ENCODE measurements at regions not wholly inside any gene's neighbourhood (a gene's known extent, or its start where the extent isn't known, plus 50 kb on each side); places are given as distances from the start of the nearest gene placed in this dataset.

DNA sequence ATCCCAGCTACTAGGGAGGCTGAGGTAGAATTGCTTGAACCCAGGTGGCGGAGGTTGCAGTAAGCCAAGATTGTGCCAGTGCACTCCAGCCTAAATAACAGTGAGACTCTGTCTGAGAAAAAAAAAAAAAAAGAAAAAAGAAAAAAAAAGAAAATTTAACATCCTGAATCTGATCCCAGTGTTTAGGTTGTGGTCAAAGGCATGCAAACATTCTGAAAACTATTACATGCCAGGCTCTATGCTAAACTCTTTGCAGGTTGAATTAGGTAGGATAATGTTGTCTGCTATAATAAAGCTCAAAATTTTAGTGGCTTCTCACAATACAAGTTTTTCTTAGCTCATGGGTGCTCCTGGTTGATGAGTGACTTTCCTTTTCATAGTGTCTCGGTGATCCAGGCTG, 367.4 kb downstream of the PSAT1 start:
- no peaks in the 10 kb centered on the region for H4K20me1 ChIP-seq (ENCODE audit: insufficient read depth, low read length, poor library complexity, severe bottlenecking)
- H2AFZ ChIP-seq (ENCODE audit: low read length), result no peak overlapping the region
- H3K9me3 ChIP-seq (ENCODE audit: insufficient read depth, low read depth, low read length), result no peaks in the 10 kb centered on the region
- TF ChIP-seq EZH2phosphoT487 (IDR thresholded peaks at IDR 0.05; ENCODE audit: borderline replicate concordance), result no peak
- TF ChIP-seq, protein P1, sequence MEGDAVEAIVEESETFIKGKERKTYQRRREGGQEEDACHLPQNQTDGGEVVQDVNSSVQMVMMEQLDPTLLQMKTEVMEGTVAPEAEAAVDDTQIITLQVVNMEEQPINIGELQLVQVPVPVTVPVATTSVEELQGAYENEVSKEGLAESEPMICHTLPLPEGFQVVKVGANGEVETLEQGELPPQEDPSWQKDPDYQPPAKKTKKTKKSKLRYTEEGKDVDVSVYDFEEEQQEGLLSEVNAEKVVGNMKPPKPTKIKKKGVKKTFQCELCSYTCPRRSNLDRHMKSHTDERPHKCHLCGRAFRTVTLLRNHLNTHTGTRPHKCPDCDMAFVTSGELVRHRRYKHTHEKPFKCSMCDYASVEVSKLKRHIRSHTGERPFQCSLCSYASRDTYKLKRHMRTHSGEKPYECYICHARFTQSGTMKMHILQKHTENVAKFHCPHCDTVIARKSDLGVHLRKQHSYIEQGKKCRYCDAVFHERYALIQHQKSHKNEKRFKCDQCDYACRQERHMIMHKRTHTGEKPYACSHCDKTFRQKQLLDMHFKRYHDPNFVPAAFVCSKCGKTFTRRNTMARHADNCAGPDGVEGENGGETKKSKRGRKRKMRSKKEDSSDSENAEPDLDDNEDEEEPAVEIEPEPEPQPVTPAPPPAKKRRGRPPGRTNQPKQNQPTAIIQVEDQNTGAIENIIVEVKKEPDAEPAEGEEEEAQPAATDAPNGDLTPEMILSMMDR (conservative IDR thresholded peaks at IDR 0.05; ENCODE audit: low read length), result no peak
- H3F3A ChIP-seq (ENCODE audit: low read depth), result no peaks in the 10 kb centered on the region
- H3K27me3 ChIP-seq (ENCODE audit: insufficient read depth, low read length, poor library complexity, severe bottlenecking), result no peaks in the 10 kb centered on the region
- no peak overlapping the region for H3K9ac ChIP-seq (ENCODE audit: low read depth, low read length, poor library complexity, severe bottlenecking)
- no peak overlapping the region for H3K4me2 ChIP-seq (ENCODE audit: low read depth, low read length, poor library complexity, severe bottlenecking)
- H3K9me2 ChIP-seq (replicated peaks; ENCODE audit: low read depth, low read length), result no peaks in the 10 kb centered on the region
- H3K4me1 ChIP-seq (ENCODE audit: insufficient read depth, low read length, poor library complexity, severe bottlenecking), result no peaks in the 10 kb centered on the region
- H3K36me3 ChIP-seq (ENCODE audit: insufficient read depth, low read length), result no peaks in the 10 kb centered on the region
- H3K4me3 ChIP-seq (ENCODE audit: low read length, poor library complexity, severe bottlenecking), result no peak overlapping the region
- no peaks in the 10 kb centered on the region for H3K79me2 ChIP-seq (ENCODE audit: insufficient read depth, low read length)

- Histone ChIP-seq H2AFZ (ENCODE audit: low read length) (no peak overlapping the region), H3K36me3 (ENCODE audit: insufficient read depth, low read length) (no peaks in the 10 kb centered on the region), H3K9me3 (ENCODE audit: insufficient read depth, low read depth, low read length) (no peaks in the 10 kb centered on the region), H3K4me3 (ENCODE audit: low read length, poor library complexity, severe bottlenecking) (no peak overlapping the region), H3K27me3 (ENCODE audit: insufficient read depth, low read length, poor library complexity, severe bottlenecking) (no peaks in the 10 kb centered on the region), H3K9me2 (replicated peaks; ENCODE audit: low read depth, low read length) (no peaks in the 10 kb centered on the region), H3K9ac (ENCODE audit: low read depth, low read length, poor library complexity, severe bottlenecking) (no peak overlapping the region), H4K20me1 (ENCODE audit: insufficient read depth, low read length, poor library complexity, severe bottlenecking) (no peaks in the 10 kb centered on the region), H3K79me2 (ENCODE audit: insufficient read depth, low read length) (no peaks in the 10 kb centered on the region), H3K4me2 (ENCODE audit: low read depth, low read length, poor library complexity, severe bottlenecking) (no peak overlapping the region), H3K4me1 (ENCODE audit: insufficient read depth, low read length, poor library complexity, severe bottlenecking) (no peaks in the 10 kb centered on the region), H3F3A (ENCODE audit: low read depth) (no peaks in the 10 kb centered on the region)
- TF ChIP-seq EZH2phosphoT487 (IDR thresholded peaks at IDR 0.05; ENCODE audit: borderline replicate concordance), result no peak
- TF ChIP-seq, protein P1 (conservative IDR thresholded peaks at IDR 0.05; ENCODE audit: low read length), result no peak
Measured at GRCh38 chr9:78666818-78667414, 370.0 kb downstream of the PSAT1 start.

DNA sequence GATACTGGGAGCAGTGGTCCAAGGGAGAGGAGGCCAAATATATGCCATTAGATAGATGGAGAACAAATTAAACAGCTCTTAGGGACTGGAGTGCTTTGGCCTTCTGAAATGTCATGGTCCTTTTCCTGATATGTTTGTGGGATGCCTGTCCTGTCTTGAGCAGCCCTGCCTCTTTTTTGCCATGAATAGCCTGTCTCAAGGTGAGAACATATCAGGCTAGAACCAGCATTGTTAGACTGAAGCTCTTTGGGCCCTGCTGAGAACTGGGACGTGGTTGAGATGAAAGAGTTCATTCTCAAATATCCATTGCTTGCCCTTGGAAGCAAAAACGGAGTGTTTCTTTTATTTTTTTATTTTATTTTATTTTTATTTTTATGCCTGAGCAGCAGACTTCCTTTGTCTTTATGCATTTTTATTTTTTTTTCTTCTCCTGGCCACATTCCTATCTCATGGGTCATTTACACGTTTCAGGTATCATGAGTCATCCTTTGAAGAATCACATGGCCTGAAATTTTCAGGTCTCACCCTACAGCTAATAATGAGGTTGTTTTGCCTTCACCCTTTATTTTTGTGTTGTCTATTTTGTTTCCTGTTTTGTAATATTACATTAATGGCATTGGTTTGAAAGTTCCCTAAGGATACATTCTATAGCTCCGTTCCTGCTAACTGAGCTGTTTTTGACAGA, 371.4 kb downstream of the PSAT1 start:
- Histone ChIP-seq H3K79me2 (ENCODE audit: insufficient read depth, low read length) (no peaks in the 10 kb centered on the region), H3K4me3 (ENCODE audit: low read length, poor library complexity, severe bottlenecking) (no peak overlapping the region), H4K20me1 (ENCODE audit: insufficient read depth, low read length, poor library complexity, severe bottlenecking) (no peaks in the 10 kb centered on the region), H3K9me3 (ENCODE audit: insufficient read depth, low read depth, low read length) (no peaks in the 10 kb centered on the region), H3K9me2 (replicated peaks; ENCODE audit: low read depth, low read length) (no peaks in the 10 kb centered on the region), H3K9ac (ENCODE audit: low read depth, low read length, poor library complexity, severe bottlenecking) (no peak overlapping the region), H3K4me2 (ENCODE audit: low read depth, low read length, poor library complexity, severe bottlenecking) (no peak overlapping the region), H3K4me1 (ENCODE audit: insufficient read depth, low read length, poor library complexity, severe bottlenecking) (no peaks in the 10 kb centered on the region), H3F3A (ENCODE audit: low read depth) (no peaks in the 10 kb centered on the region), H3K36me3 (ENCODE audit: insufficient read depth, low read length) (no peaks in the 10 kb centered on the region), H3K27me3 (ENCODE audit: insufficient read depth, low read length, poor library complexity, severe bottlenecking) (no peaks in the 10 kb centered on the region), H2AFZ (ENCODE audit: low read length) (no peak overlapping the region)
- no peak for TF ChIP-seq EZH2phosphoT487 (IDR thresholded peaks at IDR 0.05; ENCODE audit: borderline replicate concordance)
